Erythroblast (primary cell): ENCODE measurements at regions not wholly inside any gene's neighbourhood (a gene's known extent, or its start where the extent isn't known, plus 50 kb on each side); places are given as distances from the start of the nearest gene placed in this dataset.

ENCODE experiments used
- GATA1 ChIP-seq: IDR thresholded peaks from 2 replicates; pipeline ENCODE4 v1.6.1; 2011; ENCODE audit warnings: low read depth, mild to moderate bottlenecking, control low read depth, low read length, moderate library complexity
- POLR2A ChIP-seq: IDR thresholded peaks from 2 replicates; pipeline ENCODE4 v1.6.1; 2011; ENCODE audit warnings: mild to moderate bottlenecking, low read length

DNA sequence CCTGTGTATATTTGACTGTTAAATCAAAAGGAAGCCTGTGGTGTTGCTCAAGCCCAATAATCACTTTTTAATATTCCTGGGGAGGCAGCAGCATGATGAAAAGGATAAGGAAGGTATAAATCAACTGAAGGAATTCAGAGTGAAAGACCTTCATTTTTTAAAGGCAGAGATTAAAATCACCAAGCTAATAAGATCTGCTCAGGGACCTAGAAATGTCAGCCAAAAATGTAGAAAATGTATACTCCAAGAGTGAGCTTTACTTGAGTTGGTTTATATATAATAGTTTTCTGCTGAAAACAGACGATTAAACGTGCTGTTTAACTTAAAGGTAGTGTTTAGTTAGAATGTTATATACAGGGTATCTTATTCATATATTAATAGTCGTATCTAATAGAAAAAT lies 549.3 kb downstream of the IQCM start:
- no peak for TF ChIP-seq POLR2A
- no peak for TF ChIP-seq GATA1
